ENCODE measurements at regions not wholly inside any gene's neighbourhood (a gene's known extent, or its start where the extent isn't known, plus 50 kb on each side); places are given as distances from the start of the nearest gene placed in this dataset.

GRCh38 chr6:108778421-108779186, 69.6 kb upstream of the ARMC2 start:
- DNase-seq (ENCODE audit: low read depth in 2 of 2) = no peak

- DNase-seq (ENCODE audit: low read depth in 2 of 2) = no peak
Observed at GRCh38 chr6:108779536-108780275, 68.5 kb upstream of the ARMC2 start.

DNA sequence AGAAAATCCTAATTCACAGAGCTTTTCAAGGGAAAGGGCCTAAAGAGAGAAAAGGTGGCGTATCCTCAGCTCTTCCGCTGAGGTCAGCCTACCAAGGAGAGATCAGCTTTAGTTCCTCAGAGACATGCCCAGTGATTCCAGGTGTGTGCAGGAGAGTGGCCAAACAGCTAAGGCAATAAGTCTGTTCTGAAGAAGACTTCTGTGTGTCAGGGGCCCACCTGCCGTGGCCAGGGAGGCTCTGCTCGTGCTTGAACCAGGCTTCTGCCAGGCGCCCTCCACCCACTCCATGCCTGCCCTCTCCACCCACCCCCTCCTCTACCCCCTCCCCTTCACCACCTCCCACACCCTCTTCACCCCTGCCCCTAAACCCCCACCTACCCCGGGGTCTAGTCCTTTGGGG, 67.4 kb upstream of the ARMC2 start:
- DNase-seq (ENCODE audit: low read depth in 2 of 2) = no peak

GRCh38 chr6:108781419-108782100, 66.7 kb upstream of the ARMC2 start:
- no peak for DNase-seq (ENCODE audit: low read depth in 2 of 2)

GRCh38 chr6:108782179-108783041, 65.8 kb upstream of the ARMC2 start:
- DNase-seq (ENCODE audit: low read depth in 2 of 2) = peak; percentile 61 to 69

DNA sequence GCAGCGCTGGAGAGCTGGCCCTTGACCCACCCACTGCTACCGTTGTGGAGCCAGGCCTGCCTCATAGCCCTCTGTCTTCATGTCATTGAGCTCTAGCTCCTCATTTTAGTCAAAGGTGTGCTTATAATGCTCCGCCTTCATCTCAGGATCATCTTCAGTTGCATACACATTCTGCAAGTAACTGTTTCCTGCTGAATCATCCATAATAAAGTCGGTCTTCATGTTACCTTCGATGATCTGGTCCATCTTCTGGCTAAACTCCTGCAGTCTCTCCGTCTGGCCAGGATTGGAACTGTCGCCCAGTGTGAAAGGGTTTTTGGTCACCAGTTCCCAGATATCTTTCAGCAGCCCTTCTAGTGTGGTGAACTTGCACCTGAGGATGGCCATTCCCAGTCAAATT, 62.6 kb upstream of the ARMC2 start:
- no peak for DNase-seq (ENCODE audit: low read depth in 2 of 2)

DNA sequence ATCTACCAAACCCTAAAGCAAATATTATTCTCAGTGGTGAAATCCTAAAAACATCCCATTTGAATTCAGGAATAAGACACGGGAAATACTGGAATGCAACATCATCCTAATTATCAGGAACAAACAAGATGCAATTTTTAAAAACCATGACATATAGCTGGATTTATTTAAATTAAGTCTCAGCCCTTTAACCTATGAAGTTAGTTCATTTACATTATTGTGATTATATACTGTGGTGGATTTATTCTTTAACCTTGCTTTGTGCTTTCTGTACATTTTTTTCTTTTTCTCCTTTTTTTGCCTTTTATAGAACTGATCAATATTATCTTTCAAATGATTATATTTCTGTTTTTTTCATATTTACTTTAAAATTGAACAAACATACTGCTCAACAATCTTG, 59.8 kb upstream of the ARMC2 start:
- DNase-seq (ENCODE audit: low read depth in 2 of 2) = no peak

DNA sequence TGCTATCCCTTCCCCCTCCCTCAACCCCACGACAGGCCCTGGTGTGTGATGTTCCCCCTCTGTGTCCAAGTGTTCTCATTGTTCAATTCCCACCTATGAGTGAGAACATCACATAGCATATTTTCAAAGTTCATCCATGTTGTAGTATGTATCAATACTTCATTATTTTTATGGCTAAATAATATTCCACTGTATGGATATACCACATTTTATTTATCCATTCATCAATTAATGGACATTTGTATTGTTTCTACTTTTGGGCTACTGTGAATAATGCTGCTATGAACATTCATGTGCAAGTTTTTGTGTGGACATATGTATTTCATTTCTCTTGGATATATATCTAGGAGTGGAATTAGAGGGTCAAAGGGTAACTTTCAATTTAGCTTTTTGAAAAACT, 58.7 kb upstream of the ARMC2 start:
- DNase-seq (ENCODE audit: low read depth in 2 of 2) = no peak

DNA sequence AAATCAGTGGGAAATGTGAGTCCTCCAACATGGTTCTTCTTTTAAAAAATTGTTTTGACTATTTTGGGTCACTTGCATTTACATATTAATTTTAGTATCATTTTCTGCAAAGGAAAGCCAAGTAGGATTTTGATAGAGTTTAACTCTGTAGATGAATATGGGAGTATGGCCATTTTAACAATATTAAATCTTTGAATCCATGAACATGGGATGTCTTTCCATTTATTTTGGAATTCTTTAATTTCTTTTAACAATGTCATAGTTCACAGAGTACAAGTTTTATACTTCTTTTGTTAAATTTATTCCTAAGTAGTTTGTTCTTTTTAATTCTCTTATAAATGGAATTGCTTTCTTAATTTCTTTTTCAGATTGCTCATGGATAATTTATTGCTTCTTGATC, 56.5 kb upstream of the ARMC2 start:
- DNase-seq (ENCODE audit: low read depth in 2 of 2) = no peak

DNA sequence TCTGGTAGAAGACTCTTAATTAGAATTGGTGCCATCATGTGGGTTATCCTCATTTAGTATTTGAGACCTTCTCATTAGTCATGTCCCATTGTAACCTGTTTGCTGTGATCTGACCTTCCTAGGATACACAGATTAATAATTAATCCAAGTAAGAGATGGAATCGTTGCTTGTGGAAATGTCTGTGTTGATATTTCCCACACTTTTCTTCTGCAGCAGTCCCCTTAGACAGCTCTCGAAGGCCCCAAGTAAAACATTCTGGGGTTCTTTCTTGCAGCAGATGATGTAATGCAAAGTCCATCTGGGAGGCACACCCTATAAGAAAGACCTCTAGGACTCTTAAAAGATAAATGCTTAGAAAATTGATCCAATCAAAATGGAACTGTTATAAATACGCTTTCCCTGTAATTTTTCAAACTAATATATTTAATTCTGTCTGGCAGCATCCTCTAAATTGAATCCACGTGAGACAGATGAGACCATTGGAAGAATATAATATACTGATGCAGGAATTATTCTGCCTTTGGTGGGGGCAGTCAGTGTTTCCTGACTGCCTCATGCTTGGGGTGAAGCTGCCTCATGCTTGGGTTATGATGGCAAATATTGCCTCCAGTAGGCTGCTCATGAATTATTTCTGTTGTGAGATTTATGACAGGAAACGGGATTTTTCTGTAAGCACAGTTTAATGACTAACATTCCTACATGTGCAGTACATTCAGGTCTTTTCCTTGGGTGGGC, 54.5 kb upstream of the ARMC2 start:
- no peak for DNase-seq (ENCODE audit: low read depth in 2 of 2)

- DNase-seq (ENCODE audit: low read depth in 2 of 2) = no peak
Observed at GRCh38 chr6:108795122-108795521, 53.1 kb upstream of the ARMC2 start.

GRCh38 chr6:108795814-108796213, 52.4 kb upstream of the ARMC2 start:
- DNase-seq (ENCODE audit: low read depth in 2 of 2) = no peak

GRCh38 chr6:108796875-108797274, 51.3 kb upstream of the ARMC2 start:
- DNase-seq (ENCODE audit: low read depth in 2 of 2) = no peak

- no peak for DNase-seq (ENCODE audit: low read depth in 2 of 2)
Observed at GRCh38 chr6:108797951-108798669, 50.1 kb upstream of the ARMC2 start.

Data from stimulated activated CD8-positive, alpha-beta memory T cell treated with anti-CD3 and anti-CD28 coated beads, Interleukin-2, amount 100 ng/mL, for 48 hours (primary cell).